ENCODE measurements at regions not wholly inside any gene's neighbourhood (a gene's known extent, or its start where the extent isn't known, plus 50 kb on each side); places are given as distances from the start of the nearest gene placed in this dataset.
"Not testable (repeated sequence)": the region's sequence is repeated elsewhere in the genome, so short reads cannot be mapped to it uniquely, and the experiment has no call there.

DNA sequence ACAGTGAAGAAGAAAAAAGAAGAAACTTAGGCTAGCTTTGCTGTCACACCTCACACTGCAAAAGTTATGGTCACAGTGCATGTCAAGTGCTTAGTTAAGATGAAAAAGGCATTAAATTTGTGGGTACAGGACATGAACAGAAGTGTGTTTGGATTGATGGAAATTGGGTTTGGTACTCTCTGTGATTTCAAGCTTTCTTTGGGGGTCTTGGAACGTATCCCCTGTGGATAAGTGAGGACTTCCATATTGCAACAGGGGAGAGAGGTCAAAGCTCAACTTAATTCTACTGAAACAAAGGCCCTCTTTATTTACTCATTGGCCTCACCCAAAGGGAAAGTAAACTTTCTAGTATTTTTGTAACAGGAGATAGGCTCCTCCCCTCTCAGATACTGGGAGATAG is 138.3 kb upstream of the FUT9 start:
- Histone ChIP-seq H3K9me2 (replicated peaks; ENCODE audit: control insufficient read depth, low read length) (no peaks in the 10 kb centered on the region), H3K36me3 (ENCODE audit: control insufficient read depth, low read length) (no peaks in the 10 kb centered on the region), H3K79me2 (ENCODE audit: control insufficient read depth, low read length) (no peaks in the 10 kb centered on the region), H3K4me2 (ENCODE audit: low read length) (no peak overlapping the region), H3K9me3 (ENCODE audit: control insufficient read depth, insufficient read depth, low read length) (no peaks in the 10 kb centered on the region), H4K20me1 (ENCODE audit: control insufficient read depth, insufficient read depth, low read depth, low read length) (no peaks in the 10 kb centered on the region), H3K4me1 (ENCODE audit: control insufficient read depth, low read length) (no peaks in the 10 kb centered on the region), H3F3A (ENCODE audit: control insufficient read depth, insufficient read depth) (no peaks in the 10 kb centered on the region), H3K4me3 (ENCODE audit: low read length) (no peak overlapping the region), H3K27me3 (ENCODE audit: control insufficient read depth, low read length) (no peaks in the 10 kb centered on the region), H3K27ac (ENCODE audit: low read depth, low read length) (no peak overlapping the region)
- TF ChIP-seq, protein P1, sequence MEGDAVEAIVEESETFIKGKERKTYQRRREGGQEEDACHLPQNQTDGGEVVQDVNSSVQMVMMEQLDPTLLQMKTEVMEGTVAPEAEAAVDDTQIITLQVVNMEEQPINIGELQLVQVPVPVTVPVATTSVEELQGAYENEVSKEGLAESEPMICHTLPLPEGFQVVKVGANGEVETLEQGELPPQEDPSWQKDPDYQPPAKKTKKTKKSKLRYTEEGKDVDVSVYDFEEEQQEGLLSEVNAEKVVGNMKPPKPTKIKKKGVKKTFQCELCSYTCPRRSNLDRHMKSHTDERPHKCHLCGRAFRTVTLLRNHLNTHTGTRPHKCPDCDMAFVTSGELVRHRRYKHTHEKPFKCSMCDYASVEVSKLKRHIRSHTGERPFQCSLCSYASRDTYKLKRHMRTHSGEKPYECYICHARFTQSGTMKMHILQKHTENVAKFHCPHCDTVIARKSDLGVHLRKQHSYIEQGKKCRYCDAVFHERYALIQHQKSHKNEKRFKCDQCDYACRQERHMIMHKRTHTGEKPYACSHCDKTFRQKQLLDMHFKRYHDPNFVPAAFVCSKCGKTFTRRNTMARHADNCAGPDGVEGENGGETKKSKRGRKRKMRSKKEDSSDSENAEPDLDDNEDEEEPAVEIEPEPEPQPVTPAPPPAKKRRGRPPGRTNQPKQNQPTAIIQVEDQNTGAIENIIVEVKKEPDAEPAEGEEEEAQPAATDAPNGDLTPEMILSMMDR (IDR thresholded peaks at IDR 0.05; ENCODE audit: low read depth, low read length, poor library complexity, severe bottlenecking) = no peak
- no peak for TF ChIP-seq EZH2phosphoT487 (IDR thresholded peaks at IDR 0.05; ENCODE audit: borderline replicate concordance, low read length)

DNA sequence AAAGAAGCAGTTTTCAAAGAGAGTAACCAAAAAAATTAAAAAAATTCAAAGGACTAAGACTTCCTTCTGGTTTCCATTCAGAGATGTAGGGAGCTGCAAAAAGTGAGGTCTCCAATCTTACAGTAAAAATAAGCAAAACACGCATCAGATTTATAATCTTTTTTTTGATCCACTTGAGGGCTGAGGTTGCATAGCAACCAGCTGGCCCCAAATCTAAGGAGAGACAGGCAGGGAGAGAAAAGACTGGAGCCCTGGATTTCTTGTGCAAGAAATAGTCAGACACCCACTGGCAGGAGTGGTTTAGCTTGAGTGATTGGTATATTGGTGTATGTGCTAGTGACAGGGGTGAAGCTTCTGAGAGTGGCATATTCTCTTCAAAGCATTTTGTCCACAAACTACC is 135.9 kb upstream of the FUT9 start:
- H3K27ac ChIP-seq (ENCODE audit: low read depth, low read length) = no peak overlapping the region
- no peaks in the 10 kb centered on the region for H3K4me1 ChIP-seq (ENCODE audit: control insufficient read depth, low read length)
- no peaks in the 10 kb centered on the region for H3K9me2 ChIP-seq (replicated peaks; ENCODE audit: control insufficient read depth, low read length)
- no peak overlapping the region for H3K4me2 ChIP-seq (ENCODE audit: low read length)
- H3K79me2 ChIP-seq (ENCODE audit: control insufficient read depth, low read length) = no peaks in the 10 kb centered on the region
- no peaks in the 10 kb centered on the region for H3K27me3 ChIP-seq (ENCODE audit: control insufficient read depth, low read length)
- TF ChIP-seq, protein P1 (IDR thresholded peaks at IDR 0.05; ENCODE audit: low read depth, low read length, poor library complexity, severe bottlenecking) = no peak
- TF ChIP-seq EZH2phosphoT487 (IDR thresholded peaks at IDR 0.05; ENCODE audit: borderline replicate concordance, low read length) = no peak
- no peaks in the 10 kb centered on the region for H3K36me3 ChIP-seq (ENCODE audit: control insufficient read depth, low read length)
- no peaks in the 10 kb centered on the region for H4K20me1 ChIP-seq (ENCODE audit: control insufficient read depth, insufficient read depth, low read depth, low read length)
- no peaks in the 10 kb centered on the region for H3F3A ChIP-seq (ENCODE audit: control insufficient read depth, insufficient read depth)
- H3K9me3 ChIP-seq (ENCODE audit: control insufficient read depth, insufficient read depth, low read length) = no peaks in the 10 kb centered on the region
- H3K4me3 ChIP-seq (ENCODE audit: low read length) = no peak overlapping the region

DNA sequence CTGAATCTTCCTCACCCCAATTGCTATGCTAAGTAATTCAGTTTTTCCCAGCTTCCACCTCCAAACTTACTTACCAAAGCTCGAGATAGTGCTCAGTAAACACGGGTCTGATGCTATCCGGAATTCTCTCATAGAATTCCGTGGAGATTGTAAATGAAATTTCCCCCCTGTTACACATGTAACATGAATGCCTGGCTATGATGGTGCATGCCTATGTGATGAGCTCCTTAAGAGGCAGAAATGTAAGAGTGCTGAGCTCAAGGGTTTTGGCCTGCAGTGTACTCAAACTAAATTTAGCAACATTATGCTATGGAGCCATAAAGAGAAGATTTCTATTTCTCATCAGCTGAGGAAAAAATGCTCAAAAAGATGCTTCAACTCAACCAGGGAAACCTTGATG is 133.4 kb upstream of the FUT9 start:
- H3K27ac ChIP-seq (ENCODE audit: low read depth, low read length) = no peak overlapping the region
- H3K79me2 ChIP-seq (ENCODE audit: control insufficient read depth, low read length) = no peaks in the 10 kb centered on the region
- H4K20me1 ChIP-seq (ENCODE audit: control insufficient read depth, insufficient read depth, low read depth, low read length) = no peaks in the 10 kb centered on the region
- no peak overlapping the region for H3K4me3 ChIP-seq (ENCODE audit: low read length)
- H3K36me3 ChIP-seq (ENCODE audit: control insufficient read depth, low read length) = no peaks in the 10 kb centered on the region
- H3K4me2 ChIP-seq (ENCODE audit: low read length) = no peak overlapping the region
- H3K4me1 ChIP-seq (ENCODE audit: control insufficient read depth, low read length) = no peaks in the 10 kb centered on the region
- H3F3A ChIP-seq (ENCODE audit: control insufficient read depth, insufficient read depth) = no peaks in the 10 kb centered on the region
- no peaks in the 10 kb centered on the region for H3K9me3 ChIP-seq (ENCODE audit: control insufficient read depth, insufficient read depth, low read length)
- TF ChIP-seq EZH2phosphoT487 (IDR thresholded peaks at IDR 0.05; ENCODE audit: borderline replicate concordance, low read length) = no peak
- TF ChIP-seq, protein P1 (IDR thresholded peaks at IDR 0.05; ENCODE audit: low read depth, low read length, poor library complexity, severe bottlenecking) = no peak
- H3K9me2 ChIP-seq (replicated peaks; ENCODE audit: control insufficient read depth, low read length) = no peaks in the 10 kb centered on the region
- H3K27me3 ChIP-seq (ENCODE audit: control insufficient read depth, low read length) = no peaks in the 10 kb centered on the region

DNA sequence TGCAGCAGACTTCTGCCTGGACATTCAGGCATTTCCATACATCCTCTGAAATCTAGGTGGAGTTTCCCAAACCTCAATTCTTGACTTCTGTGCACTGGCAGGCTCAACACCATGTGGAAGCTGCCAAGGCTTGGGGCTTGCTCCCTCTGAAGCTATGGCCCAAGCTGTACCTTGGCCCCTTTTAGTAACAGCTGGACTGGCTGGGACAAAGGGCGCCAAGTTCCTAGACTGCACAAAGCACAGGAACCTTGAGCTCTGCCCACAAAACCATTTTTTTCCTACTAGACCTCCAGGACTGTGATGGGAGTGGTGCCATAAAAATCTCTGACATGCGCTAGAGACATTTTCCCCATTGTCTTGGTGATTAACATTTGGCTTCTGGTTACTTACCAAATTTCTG is 127.1 kb upstream of the FUT9 start:
- H3K27me3 ChIP-seq (ENCODE audit: control insufficient read depth, low read length); H3K4me3 ChIP-seq (ENCODE audit: low read length); H3K9me2 ChIP-seq (replicated peaks; ENCODE audit: control insufficient read depth, low read length); H3K27ac ChIP-seq (ENCODE audit: low read depth, low read length); H3K9me3 ChIP-seq (ENCODE audit: control insufficient read depth, insufficient read depth, low read length); H4K20me1 ChIP-seq (ENCODE audit: control insufficient read depth, insufficient read depth, low read depth, low read length); H3K4me1 ChIP-seq (ENCODE audit: control insufficient read depth, low read length); H3K4me2 ChIP-seq (ENCODE audit: low read length); H3K36me3 ChIP-seq (ENCODE audit: control insufficient read depth, low read length); H3K79me2 ChIP-seq (ENCODE audit: control insufficient read depth, low read length); H3F3A ChIP-seq (ENCODE audit: control insufficient read depth, insufficient read depth): not testable (repeated sequence)
